ENCODE measurements at regions not wholly inside any gene's neighbourhood (a gene's known extent, or its start where the extent isn't known, plus 50 kb on each side); places are given as distances from the start of the nearest gene placed in this dataset.

DNA sequence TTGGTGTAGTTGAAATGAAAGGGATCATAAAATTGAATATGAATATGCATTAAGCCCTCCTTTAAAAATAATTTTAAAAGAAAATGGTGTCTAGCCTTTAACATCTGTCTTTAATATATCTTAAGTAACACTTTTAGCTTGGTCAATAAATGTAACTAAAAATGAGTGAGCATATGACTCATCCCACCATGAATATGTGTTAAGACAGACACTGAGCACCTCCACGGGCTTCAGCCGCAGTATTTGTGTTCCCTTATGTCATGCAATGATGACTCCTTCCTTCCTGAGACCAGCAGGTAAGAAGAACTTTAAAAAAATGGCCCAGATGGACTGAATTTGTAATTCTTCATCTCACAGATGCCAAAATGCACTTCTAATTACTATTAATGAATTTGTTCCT is 563.2 kb downstream of the NR2F1-AS1 start:
- TF ChIP-seq, protein P1, sequence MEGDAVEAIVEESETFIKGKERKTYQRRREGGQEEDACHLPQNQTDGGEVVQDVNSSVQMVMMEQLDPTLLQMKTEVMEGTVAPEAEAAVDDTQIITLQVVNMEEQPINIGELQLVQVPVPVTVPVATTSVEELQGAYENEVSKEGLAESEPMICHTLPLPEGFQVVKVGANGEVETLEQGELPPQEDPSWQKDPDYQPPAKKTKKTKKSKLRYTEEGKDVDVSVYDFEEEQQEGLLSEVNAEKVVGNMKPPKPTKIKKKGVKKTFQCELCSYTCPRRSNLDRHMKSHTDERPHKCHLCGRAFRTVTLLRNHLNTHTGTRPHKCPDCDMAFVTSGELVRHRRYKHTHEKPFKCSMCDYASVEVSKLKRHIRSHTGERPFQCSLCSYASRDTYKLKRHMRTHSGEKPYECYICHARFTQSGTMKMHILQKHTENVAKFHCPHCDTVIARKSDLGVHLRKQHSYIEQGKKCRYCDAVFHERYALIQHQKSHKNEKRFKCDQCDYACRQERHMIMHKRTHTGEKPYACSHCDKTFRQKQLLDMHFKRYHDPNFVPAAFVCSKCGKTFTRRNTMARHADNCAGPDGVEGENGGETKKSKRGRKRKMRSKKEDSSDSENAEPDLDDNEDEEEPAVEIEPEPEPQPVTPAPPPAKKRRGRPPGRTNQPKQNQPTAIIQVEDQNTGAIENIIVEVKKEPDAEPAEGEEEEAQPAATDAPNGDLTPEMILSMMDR (conservative IDR thresholded peaks at IDR 0.05), result no peak
- no peak overlapping the region for H3K27ac ChIP-seq

DNA sequence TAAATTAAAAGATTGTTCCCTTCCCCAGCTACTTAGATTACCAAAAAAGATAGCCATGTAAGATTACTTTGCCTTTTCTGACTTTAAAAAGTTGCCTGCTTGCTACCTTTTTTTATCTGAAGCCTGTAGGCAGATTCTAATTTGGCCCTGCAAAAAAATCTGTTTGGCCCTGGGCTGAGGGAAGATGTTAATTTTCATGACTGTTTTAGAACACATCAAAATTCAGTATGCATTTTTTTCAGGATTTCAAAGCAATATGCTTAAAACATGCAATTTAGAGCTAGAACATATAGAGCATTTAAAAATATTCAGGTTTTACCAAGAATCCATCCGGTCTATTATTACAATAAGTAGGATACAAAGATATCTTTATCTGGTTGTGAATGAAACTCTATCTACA is 563.6 kb downstream of the NR2F1-AS1 start:
- no peak overlapping the region for H3K27ac ChIP-seq
- TF ChIP-seq, protein P1 (conservative IDR thresholded peaks at IDR 0.05), result no peak

DNA sequence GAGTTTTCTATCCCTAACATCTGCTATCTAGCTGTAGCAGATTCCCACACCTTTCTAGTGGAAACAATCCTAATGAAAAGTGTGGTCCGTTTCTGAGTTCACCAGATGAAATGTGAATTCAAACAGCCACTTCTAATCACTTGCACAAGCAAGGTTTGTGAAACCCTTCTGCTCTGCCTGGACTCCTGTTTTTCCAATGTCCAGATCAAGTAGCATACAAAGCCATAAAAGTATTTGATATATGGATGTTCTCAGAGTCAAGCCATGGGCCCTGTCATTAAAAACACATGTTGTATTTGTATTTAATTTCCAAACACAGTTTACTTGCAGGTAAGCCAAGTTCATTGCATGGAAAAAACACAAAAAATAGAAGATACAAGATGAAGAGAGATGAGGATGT is 570.4 kb downstream of the NR2F1-AS1 start:
- H3K27ac ChIP-seq, result no peak overlapping the region
- TF ChIP-seq, protein P1 (conservative IDR thresholded peaks at IDR 0.05), result no peak

DNA sequence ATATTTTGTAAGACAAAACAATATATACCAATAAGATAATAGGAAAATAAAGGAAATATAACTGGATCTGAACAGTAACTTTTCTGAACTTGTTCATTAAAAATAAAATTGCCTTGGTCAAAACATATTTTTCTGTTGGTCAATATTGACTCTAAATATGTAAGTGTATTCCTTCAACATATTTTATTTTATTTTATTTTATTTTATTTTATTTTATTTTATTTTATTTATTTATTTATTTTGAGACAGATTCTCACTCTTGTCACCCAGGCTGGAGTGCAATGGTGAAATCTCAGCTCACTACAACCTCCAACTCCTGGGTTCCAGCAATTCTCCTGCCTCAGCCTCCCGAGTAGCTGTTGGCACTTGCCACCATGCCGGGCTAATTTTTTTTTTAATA is 571.0 kb downstream of the NR2F1-AS1 start:
- TF ChIP-seq, protein P1 (conservative IDR thresholded peaks at IDR 0.05), result no peak
- H3K27ac ChIP-seq, result no peak overlapping the region

DNA sequence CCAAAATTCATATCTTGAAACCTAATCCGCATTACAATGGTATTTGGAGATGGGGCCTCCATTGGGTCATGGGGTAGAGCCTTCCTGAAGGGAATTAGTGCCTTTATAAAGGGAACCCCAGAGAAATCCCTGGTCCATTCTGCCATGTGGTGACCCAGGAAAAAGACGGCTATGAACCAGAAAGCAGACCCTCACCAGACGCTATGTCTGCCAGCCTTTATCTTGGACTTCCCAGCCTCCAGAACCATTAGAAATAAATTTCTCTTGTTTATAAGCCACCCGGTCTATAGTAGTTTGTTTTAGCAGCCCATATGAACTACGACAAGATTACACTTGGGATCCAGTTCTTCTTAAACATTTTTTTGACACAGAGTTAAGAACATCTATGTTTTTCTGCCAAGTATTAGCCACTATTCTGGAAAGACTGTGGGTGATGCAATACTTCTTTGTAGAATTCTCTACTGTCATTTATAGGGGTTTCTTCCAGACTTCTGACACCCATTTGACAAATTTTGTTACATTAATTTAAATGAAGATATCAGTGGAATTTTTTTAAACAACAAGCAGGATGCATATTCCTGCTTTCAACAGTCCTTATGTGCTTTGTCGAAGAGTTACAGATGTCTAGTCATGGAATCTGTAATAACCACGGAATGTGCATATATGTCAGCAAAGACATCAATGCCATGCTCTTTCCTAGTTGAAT is 572.4 kb downstream of the NR2F1-AS1 start:
- no peak overlapping the region for H3K27ac ChIP-seq
- TF ChIP-seq, protein P1 (conservative IDR thresholded peaks at IDR 0.05), result no peak

DNA sequence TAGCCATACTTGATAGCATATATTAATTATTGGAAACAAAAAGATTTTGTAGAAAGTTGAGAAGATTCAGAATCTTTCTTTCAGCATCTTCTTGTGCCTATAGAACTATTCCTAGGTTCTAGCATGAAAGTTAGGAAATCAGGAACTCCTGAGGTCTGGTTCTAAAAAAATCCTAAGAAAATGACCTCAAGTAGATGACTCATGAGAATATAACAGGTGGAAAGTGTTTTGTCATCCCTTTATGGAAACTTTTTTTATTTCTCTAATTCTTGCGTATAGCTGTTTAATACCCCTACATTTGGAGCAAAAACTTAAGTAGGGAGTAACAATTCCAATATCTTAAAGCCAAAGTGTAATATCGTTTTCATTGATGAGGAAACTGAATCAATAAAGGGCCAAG is 574.1 kb downstream of the NR2F1-AS1 start:
- TF ChIP-seq, protein P1 (conservative IDR thresholded peaks at IDR 0.05), result no peak
- H3K27ac ChIP-seq, result no peak overlapping the region

DNA sequence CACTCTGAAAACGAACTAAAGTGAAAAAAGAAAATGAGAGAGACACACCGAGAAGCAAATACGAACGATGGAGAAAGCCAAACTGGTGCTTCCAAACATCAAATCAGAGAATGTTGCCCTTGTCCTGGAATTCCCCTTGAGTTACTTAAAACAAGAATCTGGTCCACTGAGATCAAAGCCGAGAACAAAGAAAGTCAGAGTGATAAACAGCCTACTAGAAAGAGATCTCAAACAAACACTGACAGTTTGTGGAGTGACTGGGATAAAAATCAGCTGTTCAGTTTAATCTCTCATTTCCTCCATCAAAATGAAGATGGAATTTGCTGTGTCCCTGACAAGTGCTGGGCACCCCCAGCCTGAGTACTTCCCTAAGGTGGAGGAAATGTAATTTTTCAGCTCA is 582.6 kb downstream of the NR2F1-AS1 start:
- H3K27ac ChIP-seq, result no peak overlapping the region
- TF ChIP-seq, protein P1 (conservative IDR thresholded peaks at IDR 0.05), result no peak
